ENCODE measurements at regions not wholly inside any gene's neighbourhood (a gene's known extent, or its start where the extent isn't known, plus 50 kb on each side); places are given as distances from the start of the nearest gene placed in this dataset.

DNA sequence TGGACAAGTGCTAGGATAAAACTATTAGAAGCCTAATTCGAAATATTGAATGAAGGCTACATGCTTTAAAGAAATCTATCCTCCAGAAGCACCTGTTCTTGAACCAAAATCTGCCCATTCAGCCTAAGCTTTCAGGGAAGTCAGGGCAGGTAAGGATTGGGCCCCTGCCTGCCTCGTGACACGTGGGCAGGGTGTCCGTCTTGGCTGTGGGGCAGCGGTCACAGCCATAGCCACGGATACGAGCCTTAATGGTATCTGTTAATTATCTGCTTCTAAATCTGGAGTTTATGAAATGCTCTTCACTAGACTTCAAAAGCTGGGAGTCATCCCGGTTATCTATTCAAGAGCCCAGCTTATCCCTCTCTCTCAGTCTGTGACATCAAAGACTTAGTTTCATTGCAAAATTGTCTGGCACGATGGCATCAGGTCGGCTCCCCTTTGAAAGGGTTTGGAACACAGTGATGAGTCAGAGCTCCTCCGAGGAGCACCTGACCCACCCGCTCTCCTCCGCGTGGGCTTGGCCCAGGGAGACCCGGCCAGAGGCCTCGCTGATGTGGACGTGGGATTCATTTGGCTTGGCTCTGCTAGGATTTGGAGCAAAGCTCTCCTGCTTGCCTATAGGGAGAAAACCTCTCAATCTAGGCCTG, 135.9 kb downstream of the MACROH2A1 start (continued):
- TF ChIP-seq, protein P1, sequence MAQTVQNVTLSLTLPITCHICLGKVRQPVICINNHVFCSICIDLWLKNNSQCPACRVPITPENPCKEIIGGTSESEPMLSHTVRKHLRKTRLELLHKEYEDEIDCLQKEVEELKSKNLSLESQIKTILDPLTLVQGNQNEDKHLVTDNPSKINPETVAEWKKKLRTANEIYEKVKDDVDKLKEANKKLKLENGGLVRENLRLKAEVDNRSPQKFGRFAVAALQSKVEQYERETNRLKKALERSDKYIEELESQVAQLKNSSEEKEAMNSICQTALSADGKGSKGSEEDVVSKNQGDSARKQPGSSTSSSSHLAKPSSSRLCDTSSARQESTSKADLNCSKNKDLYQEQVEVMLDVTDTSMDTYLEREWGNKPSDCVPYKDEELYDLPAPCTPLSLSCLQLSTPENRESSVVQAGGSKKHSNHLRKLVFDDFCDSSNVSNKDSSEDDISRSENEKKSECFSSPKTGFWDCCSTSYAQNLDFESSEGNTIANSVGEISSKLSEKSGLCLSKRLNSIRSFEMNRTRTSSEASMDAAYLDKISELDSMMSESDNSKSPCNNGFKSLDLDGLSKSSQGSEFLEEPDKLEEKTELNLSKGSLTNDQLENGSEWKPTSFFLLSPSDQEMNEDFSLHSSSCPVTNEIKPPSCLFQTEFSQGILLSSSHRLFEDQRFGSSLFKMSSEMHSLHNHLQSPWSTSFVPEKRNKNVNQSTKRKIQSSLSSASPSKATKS (CRISPR knock-in tag; IDR thresholded peaks at IDR 0.05), result no peak
- TF ChIP-seq ZNF468 (CRISPR knock-in tag; IDR thresholded peaks at IDR 0.05) (no peak), CERS6 (CRISPR knock-in tag; IDR thresholded peaks at IDR 0.05) (no peak), ZNF17 (CRISPR knock-in tag; IDR thresholded peaks at IDR 0.05) (no peak), RFXANK (CRISPR knock-in tag; IDR thresholded peaks at IDR 0.05) (no peak), ZSCAN31 (CRISPR knock-in tag; IDR thresholded peaks at IDR 0.05; ENCODE audit: low read depth) (no peak), HOXD1 (CRISPR knock-in tag; IDR thresholded peaks at IDR 0.05) (no peak), SKIL (CRISPR knock-in tag; IDR thresholded peaks at IDR 0.05; ENCODE audit: borderline replicate concordance) (0 out of 2 replicates have a peak, but pooled peaks have one; percentile 52), MNT (IDR thresholded peaks at IDR 0.05) (no peak)
- TF ChIP-seq, protein P2, sequence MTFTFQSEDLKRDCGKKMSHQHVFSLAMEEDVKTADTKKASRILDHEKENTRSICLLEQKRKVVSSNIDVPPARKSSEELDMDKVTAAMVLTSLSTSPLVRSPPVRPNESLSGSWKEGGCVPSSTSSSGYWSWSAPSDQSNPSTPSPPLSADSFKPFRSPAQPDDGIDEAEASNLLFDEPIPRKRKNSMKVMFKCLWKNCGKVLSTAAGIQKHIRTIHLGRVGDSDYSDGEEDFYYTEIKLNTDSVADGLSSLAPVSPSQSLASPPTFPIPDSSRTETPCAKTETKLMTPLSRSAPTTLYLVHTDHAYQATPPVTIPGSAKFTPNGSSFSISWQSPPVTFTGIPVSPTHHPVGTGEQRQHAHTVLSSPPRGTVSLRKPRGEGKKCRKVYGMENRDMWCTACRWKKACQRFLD (CRISPR knock-in tag; IDR thresholded peaks at IDR 0.05; ENCODE audit: borderline replicate concordance), result no peak
- TF ChIP-seq, protein P3, sequence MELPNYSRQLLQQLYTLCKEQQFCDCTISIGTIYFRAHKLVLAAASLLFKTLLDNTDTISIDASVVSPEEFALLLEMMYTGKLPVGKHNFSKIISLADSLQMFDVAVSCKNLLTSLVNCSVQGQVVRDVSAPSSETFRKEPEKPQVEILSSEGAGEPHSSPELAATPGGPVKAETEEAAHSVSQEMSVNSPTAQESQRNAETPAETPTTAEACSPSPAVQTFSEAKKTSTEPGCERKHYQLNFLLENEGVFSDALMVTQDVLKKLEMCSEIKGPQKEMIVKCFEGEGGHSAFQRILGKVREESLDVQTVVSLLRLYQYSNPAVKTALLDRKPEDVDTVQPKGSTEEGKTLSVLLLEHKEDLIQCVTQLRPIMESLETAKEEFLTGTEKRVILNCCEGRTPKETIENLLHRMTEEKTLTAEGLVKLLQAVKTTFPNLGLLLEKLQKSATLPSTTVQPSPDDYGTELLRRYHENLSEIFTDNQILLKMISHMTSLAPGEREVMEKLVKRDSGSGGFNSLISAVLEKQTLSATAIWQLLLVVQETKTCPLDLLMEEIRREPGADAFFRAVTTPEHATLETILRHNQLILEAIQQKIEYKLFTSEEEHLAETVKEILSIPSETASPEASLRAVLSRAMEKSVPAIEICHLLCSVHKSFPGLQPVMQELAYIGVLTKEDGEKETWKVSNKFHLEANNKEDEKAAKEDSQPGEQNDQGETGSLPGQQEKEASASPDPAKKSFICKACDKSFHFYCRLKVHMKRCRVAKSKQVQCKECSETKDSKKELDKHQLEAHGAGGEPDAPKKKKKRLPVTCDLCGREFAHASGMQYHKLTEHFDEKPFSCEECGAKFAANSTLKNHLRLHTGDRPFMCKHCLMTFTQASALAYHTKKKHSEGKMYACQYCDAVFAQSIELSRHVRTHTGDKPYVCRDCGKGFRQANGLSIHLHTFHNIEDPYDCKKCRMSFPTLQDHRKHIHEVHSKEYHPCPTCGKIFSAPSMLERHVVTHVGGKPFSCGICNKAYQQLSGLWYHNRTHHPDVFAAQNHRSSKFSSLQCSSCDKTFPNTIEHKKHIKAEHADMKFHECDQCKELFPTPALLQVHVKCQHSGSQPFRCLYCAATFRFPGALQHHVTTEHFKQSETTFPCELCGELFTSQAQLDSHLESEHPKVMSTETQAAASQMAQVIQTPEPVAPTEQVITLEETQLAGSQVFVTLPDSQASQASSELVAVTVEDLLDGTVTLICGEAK (IDR thresholded peaks at IDR 0.05), result no peak
- TF ChIP-seq, protein P3 (CRISPR knock-in tag; IDR thresholded peaks at IDR 0.05), result no peak

All from HepG2 (cell line).